OCI-LY1 (cell line): ENCODE measurements at regions not wholly inside any gene's neighbourhood (a gene's known extent, or its start where the extent isn't known, plus 50 kb on each side); places are given as distances from the start of the nearest gene placed in this dataset.

Experiments used
- EZH2 ChIP-seq: fragments of 200-600 bp; sonication (generic), shearing (Covaris generic); IDR thresholded peaks from 2 replicates; pipeline ENCODE4 v1.8.0; 2017; ENCODE audit warnings: borderline replicate concordance, mixed run types, mild to moderate bottlenecking, antibody characterized with exemption, low read length, moderate library complexity, mixed read lengths
- TF ChIP-seq, protein P1 (sequence below): fragments of 200-600 bp; sonication (generic), shearing (Covaris generic); IDR thresholded peaks from 2 replicates; pipeline ENCODE4 v1.5.1; 2017; ENCODE audit warnings: mild to moderate bottlenecking, antibody characterized with exemption, low read length, moderate library complexity, mixed read lengths

DNA sequence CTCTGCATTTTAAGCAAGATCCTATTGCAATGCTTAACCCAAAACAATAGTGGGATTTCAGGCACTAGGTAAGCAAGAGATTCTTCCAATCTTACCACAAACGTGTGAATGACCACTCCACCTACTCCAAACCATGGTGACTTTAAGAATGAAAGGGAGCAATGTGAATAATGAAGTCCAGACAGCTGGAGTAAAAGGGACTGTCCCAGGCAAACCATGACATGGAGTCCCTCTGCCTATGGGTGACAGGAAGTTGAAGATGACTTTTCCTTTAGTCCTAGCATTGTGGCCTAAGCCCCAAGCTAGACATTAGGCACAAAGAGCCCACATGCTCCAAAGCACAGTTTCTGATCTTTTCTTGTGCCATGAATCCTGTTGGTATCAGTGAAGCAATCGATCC, 179.0 kb downstream of the SHQ1 start:
- TF ChIP-seq, protein P1, sequence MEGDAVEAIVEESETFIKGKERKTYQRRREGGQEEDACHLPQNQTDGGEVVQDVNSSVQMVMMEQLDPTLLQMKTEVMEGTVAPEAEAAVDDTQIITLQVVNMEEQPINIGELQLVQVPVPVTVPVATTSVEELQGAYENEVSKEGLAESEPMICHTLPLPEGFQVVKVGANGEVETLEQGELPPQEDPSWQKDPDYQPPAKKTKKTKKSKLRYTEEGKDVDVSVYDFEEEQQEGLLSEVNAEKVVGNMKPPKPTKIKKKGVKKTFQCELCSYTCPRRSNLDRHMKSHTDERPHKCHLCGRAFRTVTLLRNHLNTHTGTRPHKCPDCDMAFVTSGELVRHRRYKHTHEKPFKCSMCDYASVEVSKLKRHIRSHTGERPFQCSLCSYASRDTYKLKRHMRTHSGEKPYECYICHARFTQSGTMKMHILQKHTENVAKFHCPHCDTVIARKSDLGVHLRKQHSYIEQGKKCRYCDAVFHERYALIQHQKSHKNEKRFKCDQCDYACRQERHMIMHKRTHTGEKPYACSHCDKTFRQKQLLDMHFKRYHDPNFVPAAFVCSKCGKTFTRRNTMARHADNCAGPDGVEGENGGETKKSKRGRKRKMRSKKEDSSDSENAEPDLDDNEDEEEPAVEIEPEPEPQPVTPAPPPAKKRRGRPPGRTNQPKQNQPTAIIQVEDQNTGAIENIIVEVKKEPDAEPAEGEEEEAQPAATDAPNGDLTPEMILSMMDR: no peak
- no peak for TF ChIP-seq EZH2
